ENCODE measurements at regions not wholly inside any gene's neighbourhood (a gene's known extent, or its start where the extent isn't known, plus 50 kb on each side); places are given as distances from the start of the nearest gene placed in this dataset.

DNA sequence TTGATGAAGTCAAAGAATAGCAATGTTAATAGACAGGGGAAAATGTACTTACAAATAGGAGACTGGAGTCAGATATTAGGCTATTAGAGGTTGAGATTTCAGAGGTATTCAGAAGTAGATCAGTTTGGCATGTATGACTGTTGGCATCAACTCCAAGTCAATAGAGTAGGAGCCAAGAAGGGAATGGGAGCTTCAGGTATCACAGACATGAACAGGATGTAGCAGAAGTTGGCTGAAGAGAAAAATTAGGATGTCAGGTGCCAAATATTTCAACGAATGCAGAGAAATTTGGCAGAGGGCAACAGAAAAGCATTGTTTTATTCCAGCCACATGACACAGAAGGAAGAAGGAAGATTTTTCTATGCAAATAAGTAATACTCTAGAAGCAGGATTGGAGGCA, 69.7 kb downstream of the GLYATL1 start:
- dilution Hi-C loops (cut with MboI; ENCODE audit: extremely low pct_ligation_motif_present, low sequenced_read_pairs) (no loop called here), intact Hi-C loops (cut with micrococcal nuclease) (no loop called here)
- Histone ChIP-seq H2AFZ (ENCODE audit: low read depth, low read length) (no peak overlapping the region), H3K27ac (ENCODE audit: insufficient read depth, low read depth, low read length) (no peak overlapping the region), H3K79me2 (ENCODE audit: control insufficient read depth, insufficient read depth, low read length) (no peaks in the 10 kb centered on the region), H4K20me1 (replicated peaks; ENCODE audit: control insufficient read depth, extremely low read depth, insufficient read depth, low read length) (no peaks in the 10 kb centered on the region), H3K36me3 (ENCODE audit: control insufficient read depth in 2 of 2, extremely low read depth in 1 of 2, insufficient read depth in 2 of 2, low read length in 2 of 2) (no peaks in the 10 kb centered on the region), H3K9me1 (replicated peaks; ENCODE audit: control insufficient read depth, extremely low read depth, insufficient read depth, low read length) (no peaks in the 10 kb centered on the region), H3K9me3 (replicated peaks; ENCODE audit: control insufficient read depth, insufficient read depth, low read length) (no peaks in the 10 kb centered on the region), H3K9ac (replicated peaks; ENCODE audit: extremely low read depth, insufficient read depth, low read length) (no peak overlapping the region), H3K4me1 (ENCODE audit: control insufficient read depth, extremely low read depth, insufficient read depth, low read length) (no peaks in the 10 kb centered on the region), H3K4me3 (replicated peaks in 1 of 3; ENCODE audit: insufficient read depth in 1 of 3, low read depth in 1 of 3, low read length in 3 of 3) (no peak overlapping the region), H3K27me3 (ENCODE audit: control insufficient read depth in 2 of 2, insufficient read depth in 2 of 2, low read length in 2 of 2) (no peaks in the 10 kb centered on the region), H3K4me2 (ENCODE audit: insufficient read depth, low read length) (no peak overlapping the region)
- no peak for DNase-seq (ENCODE audit: low read depth, low spot score)
- BruUV-seq (replicated peaks), result no TSS peak
- ChIA-PET CTCF (no interaction called here), POLR2A (no interaction called here)
- no peak for TF ChIP-seq FOS (IDR thresholded peaks at IDR 0.05; ENCODE audit: borderline replicate concordance, insufficient read depth, low read length)
- TF ChIP-seq, protein P1, sequence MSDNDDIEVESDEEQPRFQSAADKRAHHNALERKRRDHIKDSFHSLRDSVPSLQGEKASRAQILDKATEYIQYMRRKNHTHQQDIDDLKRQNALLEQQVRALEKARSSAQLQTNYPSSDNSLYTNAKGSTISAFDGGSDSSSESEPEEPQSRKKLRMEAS (IDR thresholded peaks at IDR 0.05; ENCODE audit: insufficient read depth, insufficient read length), result no peak
- TF ChIP-seq POLR2A (IDR thresholded peaks at IDR 0.05; ENCODE audit: low read depth, low read length), result no peak
- TF ChIP-seq, protein P2, sequence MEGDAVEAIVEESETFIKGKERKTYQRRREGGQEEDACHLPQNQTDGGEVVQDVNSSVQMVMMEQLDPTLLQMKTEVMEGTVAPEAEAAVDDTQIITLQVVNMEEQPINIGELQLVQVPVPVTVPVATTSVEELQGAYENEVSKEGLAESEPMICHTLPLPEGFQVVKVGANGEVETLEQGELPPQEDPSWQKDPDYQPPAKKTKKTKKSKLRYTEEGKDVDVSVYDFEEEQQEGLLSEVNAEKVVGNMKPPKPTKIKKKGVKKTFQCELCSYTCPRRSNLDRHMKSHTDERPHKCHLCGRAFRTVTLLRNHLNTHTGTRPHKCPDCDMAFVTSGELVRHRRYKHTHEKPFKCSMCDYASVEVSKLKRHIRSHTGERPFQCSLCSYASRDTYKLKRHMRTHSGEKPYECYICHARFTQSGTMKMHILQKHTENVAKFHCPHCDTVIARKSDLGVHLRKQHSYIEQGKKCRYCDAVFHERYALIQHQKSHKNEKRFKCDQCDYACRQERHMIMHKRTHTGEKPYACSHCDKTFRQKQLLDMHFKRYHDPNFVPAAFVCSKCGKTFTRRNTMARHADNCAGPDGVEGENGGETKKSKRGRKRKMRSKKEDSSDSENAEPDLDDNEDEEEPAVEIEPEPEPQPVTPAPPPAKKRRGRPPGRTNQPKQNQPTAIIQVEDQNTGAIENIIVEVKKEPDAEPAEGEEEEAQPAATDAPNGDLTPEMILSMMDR (IDR thresholded peaks at IDR 0.05; ENCODE audit: extremely low read depth in 1 of 2, insufficient read depth in 1 of 2, low read depth in 1 of 2, low read length in 2 of 2), result no peak
- TF ChIP-seq MYC (IDR thresholded peaks at IDR 0.05; ENCODE audit: low read depth, low read length), result no peak
- TF ChIP-seq EZH2 (IDR thresholded peaks at IDR 0.05; ENCODE audit: borderline replicate concordance, low read depth, low read length, severe bottlenecking), result no peak
- TF ChIP-seq JUN (IDR thresholded peaks at IDR 0.05; ENCODE audit: borderline replicate concordance, insufficient read depth, insufficient read length, low read depth), result no peak
- TF ChIP-seq POLR2AphosphoS5 (IDR thresholded peaks at IDR 0.05; ENCODE audit: insufficient read depth, low read depth, low read length), result no peak
- TF ChIP-seq GATA2 (IDR thresholded peaks at IDR 0.05; ENCODE audit: insufficient read depth, insufficient read length, low read depth, low read length), result no peak
- no peak for FAIRE-seq
